Activated naive CD8-positive, alpha-beta T cell treated with anti-CD3 and anti-CD28 coated beads, Interleukin-2, amount 50 U/mL, for 24 hours (primary cell): ENCODE measurements at regions not wholly inside any gene's neighbourhood (a gene's known extent, or its start where the extent isn't known, plus 50 kb on each side); places are given as distances from the start of the nearest gene placed in this dataset.

Source experiments
- ATAC-seq: fragments of 150-1000 bp; cut with Tn5 transposase; one replicate; pipeline ENCODE4 v1.10.0; 2021
- DNase-seq: peaks from one replicate; pipeline ENCODE4 v3.0.0; 2021
- H3K27ac Mint-ChIP-seq: one replicate; pipeline ENCODE4 v1.8.0; 2021; ENCODE audit warnings: mild to moderate bottlenecking, mixed read lengths
- H3K27me3 Mint-ChIP-seq: one replicate; pipeline ENCODE4 v1.8.0; 2021; ENCODE audit warnings: mixed read lengths
- H3K36me3 Mint-ChIP-seq: one replicate; pipeline ENCODE4 v1.8.0; 2021; ENCODE audit warnings: low read depth, mixed read lengths
- H3K4me1 Mint-ChIP-seq: one replicate; pipeline ENCODE4 v1.8.0; 2021; ENCODE audit warnings: mixed read lengths
- H3K4me3 Mint-ChIP-seq: one replicate; pipeline ENCODE4 v1.8.0; 2021; ENCODE audit warnings: mild to moderate bottlenecking, moderate library complexity, mixed read lengths
- H3K9me3 Mint-ChIP-seq: one replicate; pipeline ENCODE4 v1.8.0; 2021; ENCODE audit warnings: mixed read lengths

DNA sequence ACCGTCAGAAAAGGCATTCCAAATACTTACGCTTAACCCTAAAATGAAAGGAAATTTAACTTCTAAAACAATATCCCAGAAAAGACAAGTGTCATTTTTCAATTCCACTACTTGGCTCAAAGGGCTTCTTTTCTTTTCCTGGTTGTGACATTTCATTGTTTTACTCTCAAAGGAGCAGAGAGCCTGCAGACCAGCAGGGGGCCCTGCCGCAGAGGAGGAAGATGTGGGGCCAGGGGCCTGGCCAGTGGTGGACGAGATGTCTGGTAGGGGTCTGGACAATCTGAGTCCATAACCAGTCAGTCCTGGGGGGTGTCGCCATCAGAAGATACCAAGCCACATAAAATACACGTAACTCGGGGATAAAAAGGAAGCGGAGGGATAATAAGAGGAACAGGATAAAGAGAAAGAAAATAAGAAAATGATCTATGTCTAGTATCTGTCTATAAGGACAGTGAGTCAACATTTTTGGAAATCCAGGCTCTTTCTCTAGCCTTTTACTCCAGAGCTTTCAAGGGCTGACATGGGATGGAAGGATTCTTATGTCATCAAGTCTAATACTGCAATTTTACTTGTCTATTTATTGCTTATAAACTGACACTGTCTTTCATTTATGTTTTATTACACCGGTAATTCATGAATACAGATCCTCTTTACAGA, 54.2 kb upstream of the ARHGEF3 start:
- ATAC-seq: no peak
- no peak overlapping the region for H3K27ac Mint-ChIP-seq

GRCh38 chr3:56854856-56855611, 53.3 kb upstream of the ARHGEF3 start:
- DNase-seq (no peak), ATAC-seq (peak; percentile 58)
- no peaks in the 10 kb centered on the region for H3K27me3 Mint-ChIP-seq
- peaks cover 51% of the 10 kb centered on the region for H3K4me1 Mint-ChIP-seq
- H3K36me3 Mint-ChIP-seq: peaks cover 2% of the 10 kb centered on the region
- no peaks in the 10 kb centered on the region for H3K9me3 Mint-ChIP-seq
- peak overlapping the region; percentile 59 for H3K27ac Mint-ChIP-seq
- no peak overlapping the region for H3K4me3 Mint-ChIP-seq

More for the DNA sequence above, 54.2 kb upstream of the ARHGEF3 start:
- peak; percentile 58 for DNase-seq
- H3K36me3 Mint-ChIP-seq: peaks cover 2% of the 10 kb centered on the region
- H3K4me3 Mint-ChIP-seq: no peak overlapping the region
- no peaks in the 10 kb centered on the region for H3K27me3 Mint-ChIP-seq
- no peaks in the 10 kb centered on the region for H3K9me3 Mint-ChIP-seq
- H3K4me1 Mint-ChIP-seq: peaks cover 61% of the 10 kb centered on the region

- ATAC-seq (no peak), DNase-seq (no peak)
- no peak overlapping the region for H3K27ac Mint-ChIP-seq
- no peak overlapping the region for H3K4me3 Mint-ChIP-seq
- H3K36me3 Mint-ChIP-seq: peaks cover 2% of the 10 kb centered on the region
- H3K9me3 Mint-ChIP-seq: no peaks in the 10 kb centered on the region
- no peaks in the 10 kb centered on the region for H3K27me3 Mint-ChIP-seq
- H3K4me1 Mint-ChIP-seq: peaks cover 43% of the 10 kb centered on the region
Measured at GRCh38 chr3:56851966-56852884, 50.5 kb upstream of the ARHGEF3 start.
